Astrocyte (in vitro differentiated cells and primary cell): ENCODE measurements at regions not wholly inside any gene's neighbourhood (a gene's known extent, or its start where the extent isn't known, plus 50 kb on each side); places are given as distances from the start of the nearest gene placed in this dataset.

Source experiments
- DNase-seq: peaks from one replicate; pipeline ENCODE4 v3.0.0-alpha.2; 2010; ENCODE audit warnings: low read depth
- FAIRE-seq: peaks from 2 replicates; lab custom pipeline; 2011; peaks lifted over from hg19 to GRCh38; lab: Jason Lieb, UNC
- H2AFZ ChIP-seq: 2 replicates; pipeline ENCODE4 v1.6.0; 2012; ENCODE audit warnings: low read depth, low read length, inconsistent platforms
- H3K27ac ChIP-seq: 2 replicates; pipeline ENCODE4 v1.5.1; 2011; ENCODE audit warnings: low read depth, low read length, inconsistent platforms
- H3K27me3 ChIP-seq: 2 replicates; pipeline ENCODE4 v1.6.0; 2011; ENCODE audit warnings: low read length, inconsistent platforms; ENCODE audit not compliant: insufficient read depth
- H3K36me3 ChIP-seq: 2 replicates; pipeline ENCODE4 v1.5.1; 2011; ENCODE audit warnings: low read length, inconsistent platforms; ENCODE audit not compliant: insufficient read depth
- H3K4me1 ChIP-seq: 2 replicates; pipeline ENCODE4 v1.5.1; 2011; ENCODE audit warnings: low read length, inconsistent platforms; ENCODE audit not compliant: insufficient read depth
- H3K4me2 ChIP-seq: 2 replicates; pipeline ENCODE4 v1.6.0; 2012; ENCODE audit warnings: low read length, inconsistent platforms
- H3K4me3 ChIP-seq: 2 replicates; pipeline ENCODE4 v1.5.1; 2011; ENCODE audit warnings: low read depth, mild to moderate bottlenecking, low read length, inconsistent platforms; ENCODE audit not compliant: insufficient read depth
- H3K79me2 ChIP-seq: 2 replicates; pipeline ENCODE4 v1.6.0; 2012; ENCODE audit warnings: mild to moderate bottlenecking, low read length, inconsistent platforms; ENCODE audit not compliant: insufficient read depth
- H3K9ac ChIP-seq: 2 replicates; pipeline ENCODE4 v1.6.0; 2012; ENCODE audit warnings: mild to moderate bottlenecking, low read length, inconsistent platforms
- H3K9me3 ChIP-seq: 2 replicates; pipeline ENCODE4 v1.5.1; 2012; ENCODE audit warnings: low read depth, mild to moderate bottlenecking, low read length, inconsistent platforms; ENCODE audit not compliant: insufficient read depth
- H4K20me1 ChIP-seq: 2 replicates; pipeline ENCODE4 v1.6.0; 2012; ENCODE audit warnings: low read length, inconsistent platforms; ENCODE audit not compliant: insufficient read depth
- H3K27ac Mint-ChIP-seq: one replicate; pipeline ENCODE4 v1.8.0; 2021; ENCODE audit warnings: mild to moderate bottlenecking, mixed read lengths; ENCODE audit not compliant: unreplicated experiment
- H3K27me3 Mint-ChIP-seq: one replicate; pipeline ENCODE4 v1.8.0; 2021; ENCODE audit warnings: low read depth, mixed read lengths; ENCODE audit not compliant: unreplicated experiment
- H3K36me3 Mint-ChIP-seq: one replicate; pipeline ENCODE4 v1.8.0; 2021; ENCODE audit warnings: low read depth, mixed read lengths; ENCODE audit not compliant: unreplicated experiment
- H3K4me1 Mint-ChIP-seq: one replicate; pipeline ENCODE4 v1.8.0; 2021; ENCODE audit warnings: low read depth, mixed read lengths; ENCODE audit not compliant: unreplicated experiment
- H3K4me3 Mint-ChIP-seq: one replicate; pipeline ENCODE4 v1.8.0; 2021; ENCODE audit warnings: mild to moderate bottlenecking, moderate library complexity, mixed read lengths; ENCODE audit not compliant: unreplicated experiment
- H3K9me3 Mint-ChIP-seq: one replicate; pipeline ENCODE4 v1.8.0; 2021; ENCODE audit warnings: mild to moderate bottlenecking, mixed read lengths; ENCODE audit not compliant: unreplicated experiment
- EZH2 ChIP-seq: IDR thresholded peaks from 2 replicates; pipeline ENCODE4 v1.6.1; 2012; ENCODE audit warnings: mild to moderate bottlenecking, low read length, inconsistent platforms; ENCODE audit not compliant: insufficient read depth
- TF ChIP-seq, protein P1 (sequence below): IDR thresholded peaks from 2 replicates; pipeline ENCODE4 v1.5.1; 2011; ENCODE audit warnings: low read depth, mild to moderate bottlenecking, inconsistent platforms, low read length, moderate library complexity; ENCODE audit not compliant: insufficient read depth

DNA sequence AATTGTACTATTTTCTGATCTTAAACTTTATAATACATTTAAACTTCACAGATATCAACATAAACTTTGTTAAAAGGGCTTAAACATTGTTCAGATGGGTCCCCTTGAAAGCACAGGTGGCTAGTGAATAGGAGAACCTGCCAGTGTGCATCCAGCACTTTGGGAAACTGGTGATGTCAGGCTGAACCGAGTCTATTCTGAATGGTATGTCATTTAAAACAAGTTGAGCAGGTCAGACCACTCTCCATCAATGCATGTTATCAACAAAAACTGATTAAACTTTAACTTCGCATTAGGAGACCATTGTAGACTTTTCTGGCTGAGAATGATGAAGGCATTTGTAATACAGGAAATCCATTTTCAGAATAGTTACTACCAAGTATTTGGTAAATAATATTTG lies 50.1 kb upstream of the FREM2 start:
- Mint-ChIP-seq H3K36me3 (no peaks in the 10 kb centered on the region), H3K27ac (no peak overlapping the region), H3K9me3 (no peaks in the 10 kb centered on the region), H3K27me3 (no peaks in the 10 kb centered on the region), H3K4me3 (no peak overlapping the region), H3K4me1 (no peaks in the 10 kb centered on the region)
- Histone ChIP-seq H3K4me2 (no peak overlapping the region), H3K79me2 (no peaks in the 10 kb centered on the region), H3K9me3 (no peaks in the 10 kb centered on the region), H3K4me3 (no peak overlapping the region), H2AFZ (no peak overlapping the region), H3K9ac (no peak overlapping the region), H3K27ac (no peak overlapping the region), H4K20me1 (no peaks in the 10 kb centered on the region), H3K36me3 (no peaks in the 10 kb centered on the region), H3K27me3 (no peaks in the 10 kb centered on the region), H3K4me1 (no peaks in the 10 kb centered on the region)
- TF ChIP-seq, protein P1, sequence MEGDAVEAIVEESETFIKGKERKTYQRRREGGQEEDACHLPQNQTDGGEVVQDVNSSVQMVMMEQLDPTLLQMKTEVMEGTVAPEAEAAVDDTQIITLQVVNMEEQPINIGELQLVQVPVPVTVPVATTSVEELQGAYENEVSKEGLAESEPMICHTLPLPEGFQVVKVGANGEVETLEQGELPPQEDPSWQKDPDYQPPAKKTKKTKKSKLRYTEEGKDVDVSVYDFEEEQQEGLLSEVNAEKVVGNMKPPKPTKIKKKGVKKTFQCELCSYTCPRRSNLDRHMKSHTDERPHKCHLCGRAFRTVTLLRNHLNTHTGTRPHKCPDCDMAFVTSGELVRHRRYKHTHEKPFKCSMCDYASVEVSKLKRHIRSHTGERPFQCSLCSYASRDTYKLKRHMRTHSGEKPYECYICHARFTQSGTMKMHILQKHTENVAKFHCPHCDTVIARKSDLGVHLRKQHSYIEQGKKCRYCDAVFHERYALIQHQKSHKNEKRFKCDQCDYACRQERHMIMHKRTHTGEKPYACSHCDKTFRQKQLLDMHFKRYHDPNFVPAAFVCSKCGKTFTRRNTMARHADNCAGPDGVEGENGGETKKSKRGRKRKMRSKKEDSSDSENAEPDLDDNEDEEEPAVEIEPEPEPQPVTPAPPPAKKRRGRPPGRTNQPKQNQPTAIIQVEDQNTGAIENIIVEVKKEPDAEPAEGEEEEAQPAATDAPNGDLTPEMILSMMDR, result no peak
- no peak for TF ChIP-seq EZH2
- DNase-seq (no peak), FAIRE-seq (no peak)
